K562 (cell line): ENCODE measurements at regions not wholly inside any gene's neighbourhood (a gene's known extent, or its start where the extent isn't known, plus 50 kb on each side); places are given as distances from the start of the nearest gene placed in this dataset.

Experiments
- BHLHE40 ChIP-seq: IDR thresholded peaks from 2 replicates; pipeline ENCODE4 v1.6.1; 2011; ENCODE audit warnings: low read length, improper control_type of control experiment
- CC2D1A ChIP-seq: fragments of 450-650 bp; IDR thresholded peaks from 2 replicates; pipeline ENCODE4 v1.6.1; 2017; ENCODE audit warnings: mild to moderate bottlenecking
- CTCF ChIP-seq, 3 experiments: IDR thresholded peaks in 2 of 3; conservative IDR thresholded peaks in 1 of 3; 2 replicates each; pipeline ENCODE4 v1.5.1; 2011 to 2012; ENCODE audit warnings: low read length in 3 of 3, mild to moderate bottlenecking in 3 of 3, control low read depth in 2 of 3, improper control_type of control experiment in 1 of 3, inconsistent platforms in 1 of 3, low read depth in 1 of 3, mixed read lengths in 1 of 3, moderate library complexity in 1 of 3; ENCODE audit not compliant: insufficient read depth in 2 of 3
- FOXK2 ChIP-seq, 2 experiments: fragments of 450-650 bp; IDR thresholded peaks in 1 of 2; conservative IDR thresholded peaks in 1 of 2; 2 replicates each; pipeline ENCODE4 v1.6.1; 2016; ENCODE audit warnings: low read depth in 2 of 2, mild to moderate bottlenecking in 1 of 2
- GATAD2A ChIP-seq: fragments of 450-650 bp; IDR thresholded peaks from 2 replicates; pipeline ENCODE4 v1.6.1; 2017
- IRF1 ChIP-seq: sonication (generic); formaldehyde crosslinking; IDR thresholded peaks from 2 replicates; pipeline ENCODE4 v1.8.0; 2022; ENCODE audit warnings: missing genetic modification reagents, mild to moderate bottlenecking, borderline replicate concordance
- KDM1A ChIP-seq, 2 experiments: fragments of 450-650 bp; IDR thresholded peaks; 2 replicates each; pipeline ENCODE4 v1.6.1; 2016; ENCODE audit warnings: mild to moderate bottlenecking in 2 of 2
- POLR2A ChIP-seq: fragments of 450-650 bp; conservative IDR thresholded peaks from 2 replicates; pipeline ENCODE4 v1.6.1; 2016
- SMARCA4 ChIP-seq: fragments of 450-650 bp; IDR thresholded peaks from 2 replicates; pipeline ENCODE4 v1.6.1; 2016
- SRSF1 ChIP-seq: fragments of 200-400 bp; formaldehyde crosslinking; IDR thresholded peaks from 2 replicates; pipeline ENCODE4 v1.6.1; 2017; ENCODE audit warnings: mild to moderate bottlenecking, low read depth, low read length, moderate library complexity
- USF2 ChIP-seq: sonication (generic); formaldehyde crosslinking; IDR thresholded peaks from 2 replicates; pipeline ENCODE4 v1.5.0; 2020; ENCODE audit warnings: missing genetic modification reagents
- ZFP1 ChIP-seq: fragments of 450-650 bp; formaldehyde crosslinking; IDR thresholded peaks from 2 replicates; pipeline ENCODE4 v1.4.0; 2020; ENCODE audit warnings: mild to moderate bottlenecking, mixed read lengths
- ZNF212 ChIP-seq: fragments of 450-650 bp; formaldehyde crosslinking; IDR thresholded peaks from 2 replicates; pipeline ENCODE4 v1.4.0; 2020; ENCODE audit warnings: mild to moderate bottlenecking

GRCh38 chr18:69215161-69215560, 185.5 kb upstream of the DOK6 start:
- no peak for TF ChIP-seq KDM1A (IDR thresholded peaks at IDR 0.05)
- TF ChIP-seq CTCF (IDR thresholded peaks at IDR 0.05 in 2 of 3, conservative IDR thresholded peaks at IDR 0.05 in 1 of 3; ENCODE audit: insufficient read depth in 2 of 3, low read depth in 1 of 3, low read length in 3 of 3) = no peak
- TF ChIP-seq BHLHE40 = no peak
- no peak for TF ChIP-seq USF2 (CRISPR knock-in tag)
- TF ChIP-seq IRF1 (CRISPR knock-in tag) = no peak
- no peak for TF ChIP-seq POLR2A
- no peak for TF ChIP-seq SRSF1
- no peak for TF ChIP-seq SMARCA4
- TF ChIP-seq FOXK2 (conservative IDR thresholded peaks at IDR 0.05 in 1 of 2, IDR thresholded peaks at IDR 0.05 in 1 of 2; ENCODE audit: low read depth in 2 of 2) = no peak
- no peak for TF ChIP-seq ZFP1
- TF ChIP-seq CC2D1A = no peak
- TF ChIP-seq GATAD2A = no peak
- TF ChIP-seq ZNF212 (CRISPR knock-in tag) = no peak
